ENCODE measurements at regions not wholly inside any gene's neighbourhood (a gene's known extent, or its start where the extent isn't known, plus 50 kb on each side); places are given as distances from the start of the nearest gene placed in this dataset.
"Not testable (repeated sequence)": the region's sequence is repeated elsewhere in the genome, so short reads cannot be mapped to it uniquely, and the experiment has no call there.

- no peak for DNase-seq
Measured at GRCh38 chr13:44024167-44024845, 144.6 kb downstream of the LACC1 start.

- DNase-seq, result no peak
Measured at GRCh38 chr13:44024846-44025195, 145.1 kb downstream of the LACC1 start.

- no peak for DNase-seq
Measured at GRCh38 chr13:44026194-44026593, 146.5 kb downstream of the LACC1 start.

- no peak for DNase-seq
Measured at GRCh38 chr13:44028734-44029133, 149.0 kb downstream of the LACC1 start.

- DNase-seq, result no peak
Measured at GRCh38 chr13:44030615-44031014, 150.9 kb downstream of the LACC1 start.

GRCh38 chr13:44031555-44031954, 151.9 kb downstream of the LACC1 start:
- no peak for DNase-seq

- DNase-seq, result no peak
Measured at GRCh38 chr13:44032802-44033201, 153.1 kb downstream of the LACC1 start.

- DNase-seq, result no peak
Measured at GRCh38 chr13:44035400-44035799, 155.7 kb downstream of the LACC1 start.

GRCh38 chr13:44040070-44040817, 160.5 kb downstream of the LACC1 start:
- no peak for DNase-seq

GRCh38 chr13:44040818-44041100, 161.1 kb downstream of the LACC1 start:
- DNase-seq, result no peak

- DNase-seq, result no peak
Measured at GRCh38 chr13:44044547-44045179, 165.0 kb downstream of the LACC1 start.

- no peak for DNase-seq
Measured at GRCh38 chr13:44045180-44045562, 165.5 kb downstream of the LACC1 start.

- no peak for DNase-seq
Measured at GRCh38 chr13:44046428-44046827, 166.7 kb downstream of the LACC1 start.

GRCh38 chr13:44048326-44048725, 168.6 kb downstream of the LACC1 start:
- DNase-seq, result no peak

GRCh38 chr13:44049081-44049945, 169.6 kb downstream of the LACC1 start:
- no peak for DNase-seq

- no peak for DNase-seq
Measured at GRCh38 chr13:44050450-44051063, 170.9 kb downstream of the LACC1 start.

GRCh38 chr13:44051405-44051804, 171.7 kb downstream of the LACC1 start:
- no peak for DNase-seq

GRCh38 chr13:44051918-44052675, 172.4 kb downstream of the LACC1 start:
- no peak for DNase-seq

- DNase-seq, result no peak
Measured at GRCh38 chr13:44052780-44053184, 173.1 kb downstream of the LACC1 start.

- no peak for DNase-seq
Measured at GRCh38 chr13:44053208-44053607, 173.5 kb downstream of the LACC1 start.

GRCh38 chr13:44054525-44054924, 174.8 kb downstream of the LACC1 start:
- no peak for DNase-seq

GRCh38 chr13:44055681-44056080, 176.0 kb downstream of the LACC1 start:
- not testable (repeated sequence) for DNase-seq

Data from stimulated activated naive CD4-positive, alpha-beta T cell treated with Interleukin-2 at 50 U/mL for 16 hours (primary cell).